NCI-H774 (cell line): ENCODE measurements at regions not wholly inside any gene's neighbourhood (a gene's known extent, or its start where the extent isn't known, plus 50 kb on each side); places are given as distances from the start of the nearest gene placed in this dataset.

Experiments
- DNase-seq: peaks from one replicate; lab custom pipeline; 2025; lab: John Stamatoyannopoulos, UW

DNA sequence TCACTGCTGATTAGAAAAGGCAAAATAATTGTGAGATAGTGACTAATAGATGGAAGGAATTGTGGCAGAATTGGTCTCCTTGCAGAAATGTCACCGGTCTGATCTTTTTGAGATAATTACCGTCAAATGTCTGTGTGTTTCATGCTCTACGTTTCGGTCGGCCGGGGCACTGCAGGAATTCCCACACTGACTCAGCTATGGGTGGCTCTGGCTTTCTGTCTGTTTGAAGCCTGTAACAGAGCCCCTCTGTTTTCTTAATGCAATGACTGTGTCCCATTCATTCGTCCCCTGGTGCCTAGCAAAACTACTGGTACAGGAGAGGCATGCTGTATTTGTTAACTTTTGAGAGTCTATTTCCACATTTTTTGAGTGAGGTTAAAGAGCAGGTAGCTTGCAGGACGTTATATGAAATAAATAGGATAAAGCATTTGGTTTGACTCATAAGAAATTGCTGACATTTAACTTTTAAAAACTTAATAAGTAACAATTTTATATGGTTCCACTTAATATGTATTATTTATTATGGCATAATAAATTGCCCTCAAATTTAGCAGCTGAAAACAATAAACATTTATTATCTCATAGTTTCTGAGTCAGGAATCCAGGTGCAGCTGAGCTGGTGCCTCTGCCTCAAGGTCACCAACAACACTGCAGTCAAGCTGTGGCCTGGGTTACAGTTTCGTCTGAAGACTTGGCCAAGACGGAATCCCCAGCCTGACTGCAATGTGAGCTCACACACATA lies 53.3 kb upstream of the CTBP2 start:
- DNase-seq: no peak

DNA sequence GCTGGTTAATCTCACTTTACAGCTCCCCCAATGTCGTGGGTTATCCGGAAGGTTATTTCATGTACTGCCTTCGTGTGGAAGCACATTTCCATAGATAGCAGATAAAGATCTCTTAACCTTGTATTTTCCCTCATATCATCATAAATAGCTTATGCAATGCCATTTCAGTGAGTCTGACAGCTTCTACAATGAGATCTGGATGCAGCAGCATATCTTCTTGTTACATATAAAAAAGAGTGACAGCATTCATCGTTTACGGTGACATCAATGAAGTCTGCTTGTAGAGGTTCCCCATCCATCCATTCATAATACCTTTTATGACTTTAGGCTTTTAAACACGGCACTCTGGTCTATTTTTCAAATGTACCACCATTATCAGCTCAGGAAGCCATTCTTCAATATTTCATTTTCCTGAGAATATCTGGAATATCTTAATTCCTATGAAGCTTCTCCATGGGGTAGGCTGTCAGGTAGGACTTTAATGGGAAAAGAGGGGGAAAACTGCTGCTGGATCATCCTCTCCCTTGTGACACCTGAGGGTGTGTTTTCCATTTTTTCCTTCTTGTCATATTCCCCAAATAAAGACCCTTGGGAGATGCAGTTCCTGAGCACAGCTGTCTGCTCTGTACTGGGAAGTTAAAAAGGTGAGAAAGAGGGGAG lies 51.9 kb upstream of the CTBP2 start:
- no peak for DNase-seq
